ENCODE measurements at regions not wholly inside any gene's neighbourhood (a gene's known extent, or its start where the extent isn't known, plus 50 kb on each side); places are given as distances from the start of the nearest gene placed in this dataset.

DNA sequence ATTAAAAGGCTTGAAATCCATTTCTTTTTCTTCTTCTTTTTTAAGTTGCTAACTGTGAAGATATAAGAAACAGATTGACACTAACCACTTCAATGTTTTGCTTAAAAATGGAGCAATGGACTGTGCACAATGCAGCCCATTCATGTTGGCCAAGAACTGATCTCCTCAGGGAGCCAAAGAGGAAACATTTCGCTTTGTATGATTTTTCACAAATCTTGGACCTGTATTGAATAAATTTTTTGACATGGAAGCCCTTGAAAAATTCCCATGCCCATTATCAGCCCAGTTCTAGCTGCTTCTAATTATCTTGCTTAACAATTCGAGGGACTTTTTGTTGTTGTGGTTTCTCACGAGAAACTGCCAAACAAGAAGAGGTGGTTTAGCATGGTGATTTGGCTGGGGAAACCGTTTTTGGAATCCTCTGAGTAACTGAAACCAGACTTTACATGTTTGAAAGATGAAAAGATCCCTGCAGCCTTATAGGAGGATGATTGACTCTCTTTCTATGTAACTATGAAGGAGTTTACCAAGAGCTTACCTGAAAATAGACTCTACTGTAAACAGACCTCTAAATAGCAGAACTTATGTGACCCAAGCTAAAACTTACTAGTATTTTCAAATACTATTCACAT, 1389.4 kb upstream of the GOT2 start:
- TF ChIP-seq, protein P1, sequence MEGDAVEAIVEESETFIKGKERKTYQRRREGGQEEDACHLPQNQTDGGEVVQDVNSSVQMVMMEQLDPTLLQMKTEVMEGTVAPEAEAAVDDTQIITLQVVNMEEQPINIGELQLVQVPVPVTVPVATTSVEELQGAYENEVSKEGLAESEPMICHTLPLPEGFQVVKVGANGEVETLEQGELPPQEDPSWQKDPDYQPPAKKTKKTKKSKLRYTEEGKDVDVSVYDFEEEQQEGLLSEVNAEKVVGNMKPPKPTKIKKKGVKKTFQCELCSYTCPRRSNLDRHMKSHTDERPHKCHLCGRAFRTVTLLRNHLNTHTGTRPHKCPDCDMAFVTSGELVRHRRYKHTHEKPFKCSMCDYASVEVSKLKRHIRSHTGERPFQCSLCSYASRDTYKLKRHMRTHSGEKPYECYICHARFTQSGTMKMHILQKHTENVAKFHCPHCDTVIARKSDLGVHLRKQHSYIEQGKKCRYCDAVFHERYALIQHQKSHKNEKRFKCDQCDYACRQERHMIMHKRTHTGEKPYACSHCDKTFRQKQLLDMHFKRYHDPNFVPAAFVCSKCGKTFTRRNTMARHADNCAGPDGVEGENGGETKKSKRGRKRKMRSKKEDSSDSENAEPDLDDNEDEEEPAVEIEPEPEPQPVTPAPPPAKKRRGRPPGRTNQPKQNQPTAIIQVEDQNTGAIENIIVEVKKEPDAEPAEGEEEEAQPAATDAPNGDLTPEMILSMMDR (IDR thresholded peaks at IDR 0.05; ENCODE audit: borderline replicate concordance, insufficient read depth, low read depth, low read length), result no peak
- no peak overlapping the region for H3K4me3 ChIP-seq (ENCODE audit: low read depth, low read length)

DNA sequence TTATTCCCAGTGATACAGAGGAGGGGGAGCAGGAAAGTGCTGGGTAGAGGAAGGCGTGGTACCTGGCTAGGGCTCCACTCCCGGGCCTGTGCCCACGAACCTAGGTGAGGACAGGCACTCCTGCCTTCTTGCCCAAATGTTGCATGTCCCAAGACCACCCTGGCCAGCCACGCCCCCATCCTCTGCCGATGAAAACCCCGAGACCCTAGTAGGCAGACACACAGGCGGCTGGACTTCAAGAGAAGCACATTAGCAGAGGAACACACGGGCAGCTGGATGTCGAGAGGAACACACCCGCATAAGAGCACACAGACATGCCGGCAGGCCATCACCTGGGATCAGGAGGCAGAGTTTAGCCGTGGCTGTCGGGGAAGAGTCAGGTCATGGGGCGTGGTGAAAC, 1386.5 kb upstream of the GOT2 start:
- no peak overlapping the region for H3K4me3 ChIP-seq (ENCODE audit: low read depth, low read length)
- TF ChIP-seq, protein P1 (IDR thresholded peaks at IDR 0.05; ENCODE audit: borderline replicate concordance, insufficient read depth, low read depth, low read length), result no peak

DNA sequence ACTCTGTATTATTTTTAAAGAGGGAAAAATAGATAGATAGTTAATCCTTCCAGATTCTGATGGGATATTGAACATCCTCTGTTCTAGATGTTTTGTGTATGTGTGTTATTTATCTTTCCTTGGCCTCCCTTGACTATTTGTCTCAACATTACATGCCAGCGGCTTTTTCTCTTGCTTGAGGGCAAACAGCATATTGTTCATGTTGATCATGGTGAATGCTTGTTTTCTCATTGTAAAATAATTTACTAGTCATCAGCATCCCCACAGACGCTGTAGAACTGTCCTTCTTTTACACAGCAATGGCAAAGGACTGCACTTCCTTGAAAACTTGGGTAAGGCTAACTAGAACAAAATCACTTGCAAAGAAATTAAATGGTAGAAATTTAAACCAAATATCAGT, 1376.4 kb upstream of the GOT2 start:
- TF ChIP-seq, protein P1 (IDR thresholded peaks at IDR 0.05; ENCODE audit: borderline replicate concordance, insufficient read depth, low read depth, low read length), result no peak
- no peak overlapping the region for H3K4me3 ChIP-seq (ENCODE audit: low read depth, low read length)

DNA sequence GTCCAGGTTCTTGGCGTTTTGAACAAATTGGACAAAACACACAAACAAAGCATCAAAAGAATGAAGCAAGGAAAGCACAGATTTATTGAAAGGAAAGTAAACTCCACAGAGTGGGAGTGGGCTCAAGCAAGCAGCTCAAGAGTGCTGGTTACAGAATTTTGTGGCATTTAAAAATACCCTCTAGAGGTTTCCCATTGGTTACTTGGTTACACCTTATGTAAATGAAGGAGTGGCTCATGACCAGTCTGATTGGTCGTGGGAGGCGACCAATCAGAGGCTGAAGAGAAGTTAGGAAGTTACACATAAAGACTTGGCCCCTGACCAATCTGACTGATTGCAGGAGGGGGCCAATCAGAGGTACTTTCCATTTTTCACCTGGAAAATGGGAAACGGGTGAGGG, 1373.8 kb upstream of the GOT2 start:
- TF ChIP-seq, protein P1 (IDR thresholded peaks at IDR 0.05; ENCODE audit: borderline replicate concordance, insufficient read depth, low read depth, low read length), result no peak
- no peak overlapping the region for H3K4me3 ChIP-seq (ENCODE audit: low read depth, low read length)

DNA sequence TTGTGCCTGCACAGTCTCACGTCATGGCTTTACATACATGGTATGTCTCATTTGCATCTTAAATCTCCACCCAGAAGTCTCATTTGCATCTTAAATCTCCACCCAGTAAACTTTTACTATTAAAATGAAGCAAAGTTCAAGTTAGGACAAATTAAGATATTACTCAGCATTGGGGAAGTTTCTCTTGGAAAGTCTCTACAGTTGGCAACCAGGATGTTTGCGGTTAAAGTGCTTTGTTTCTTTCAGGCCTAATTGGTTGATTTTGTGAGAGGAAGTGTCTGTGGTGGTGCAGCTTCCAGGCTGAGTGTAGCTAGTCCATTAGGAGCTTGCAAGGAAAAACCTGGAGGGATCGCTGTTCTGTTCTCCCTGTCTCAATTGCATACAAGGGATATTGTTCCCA, 1373.3 kb upstream of the GOT2 start:
- H3K4me3 ChIP-seq (ENCODE audit: low read depth, low read length), result no peak overlapping the region
- TF ChIP-seq, protein P1 (IDR thresholded peaks at IDR 0.05; ENCODE audit: borderline replicate concordance, insufficient read depth, low read depth, low read length), result no peak

DNA sequence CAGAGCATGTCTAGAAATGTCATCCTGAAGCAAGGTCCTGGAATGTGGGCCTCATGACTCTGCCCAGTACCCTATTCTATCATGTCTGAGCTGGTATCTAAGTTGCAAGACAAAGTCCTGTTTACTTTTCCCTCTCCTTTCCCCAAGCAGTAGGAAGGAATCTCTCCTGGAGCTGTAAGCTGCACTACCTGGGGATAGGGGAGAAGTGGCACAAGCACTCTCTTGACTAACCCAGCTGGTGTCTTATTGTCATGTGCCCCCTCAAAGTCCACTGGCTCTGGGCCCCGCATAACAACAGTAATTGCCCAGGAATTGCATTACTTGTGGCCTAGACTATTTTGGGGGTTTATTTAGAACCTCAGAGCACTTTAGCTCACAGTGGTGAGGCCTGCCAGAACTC, 1366.3 kb upstream of the GOT2 start:
- no peak overlapping the region for H3K4me3 ChIP-seq (ENCODE audit: low read depth, low read length)
- TF ChIP-seq, protein P1 (IDR thresholded peaks at IDR 0.05; ENCODE audit: borderline replicate concordance, insufficient read depth, low read depth, low read length), result no peak

DNA sequence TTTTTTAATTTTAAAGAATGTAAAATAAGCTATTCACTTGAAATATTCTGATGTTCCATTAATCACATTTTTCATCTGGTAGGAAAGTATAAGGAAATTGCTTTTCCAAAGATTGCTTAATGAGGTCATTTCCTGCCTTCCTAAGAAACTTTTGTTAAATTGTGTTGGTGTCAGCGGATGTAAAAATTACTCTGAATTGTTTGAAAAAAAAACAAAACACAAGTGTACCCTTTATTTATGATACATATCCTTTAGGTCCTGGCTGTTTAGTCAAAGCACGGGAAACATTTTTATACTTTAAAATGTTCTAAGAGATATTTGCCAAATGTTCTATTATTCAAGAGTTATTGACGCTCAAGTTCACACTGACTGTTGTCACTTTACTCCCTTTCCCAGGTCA, 1357.4 kb upstream of the GOT2 start:
- TF ChIP-seq, protein P1 (IDR thresholded peaks at IDR 0.05; ENCODE audit: borderline replicate concordance, insufficient read depth, low read depth, low read length), result no peak
- no peak overlapping the region for H3K4me3 ChIP-seq (ENCODE audit: low read depth, low read length)
